Lower leg skin (tissue), 3 donors: ENCODE measurements at regions not wholly inside any gene's neighbourhood (a gene's known extent, or its start where the extent isn't known, plus 50 kb on each side); places are given as distances from the start of the nearest gene placed in this dataset.
"Not testable (repeated sequence)": the region's sequence is repeated elsewhere in the genome, so short reads cannot be mapped to it uniquely, and the experiment has no call there.

Experiments used
- CTCF ChIP-seq, 3 donors: fragments of 450-650 bp; IDR thresholded peaks; one replicate each; pipeline ENCODE4 v1.5.1; 2016; ENCODE audit warnings: antibody characterized with exemption in 3 of 3, mild to moderate bottlenecking in 3 of 3, moderate library complexity in 2 of 3
- POLR2A ChIP-seq, 2 donors: fragments of 450-650 bp; IDR thresholded peaks; one replicate each; pipeline ENCODE4 v1.6.1; 2016 to 2017; ENCODE audit warnings: antibody characterized with exemption in 2 of 2, mild to moderate bottlenecking in 1 of 2, moderate library complexity in 1 of 2

- not testable (repeated sequence) for TF ChIP-seq CTCF, POLR2A (IDR thresholded peaks at IDR 0.05)
These were observed 1275.1 kb upstream of the CITED2 start for GRCh38 chr6:140649502-140649901.
